ENCODE measurements at regions not wholly inside any gene's neighbourhood (a gene's known extent, or its start where the extent isn't known, plus 50 kb on each side); places are given as distances from the start of the nearest gene placed in this dataset.

DNA sequence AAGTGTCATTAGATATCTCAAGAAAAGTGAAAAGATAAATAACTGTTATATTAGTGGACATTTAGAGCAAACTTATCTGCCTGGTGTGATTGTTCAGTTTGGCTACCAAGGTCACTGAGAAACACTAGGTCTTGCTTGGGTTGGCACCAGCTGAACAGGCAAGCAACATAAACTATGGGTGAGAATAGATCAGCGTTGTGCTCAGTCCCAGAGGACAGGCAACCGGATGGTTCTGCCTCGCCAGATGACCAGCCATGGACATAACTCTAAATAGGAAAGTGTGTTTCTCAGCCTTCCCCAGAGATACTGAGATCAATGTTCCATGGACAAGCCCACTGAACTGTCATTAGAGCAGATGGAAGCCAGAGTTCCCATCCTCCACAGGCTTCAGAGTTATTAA lies 203.4 kb upstream of the VRK2 start:
- no peak for TF ChIP-seq CTCF (IDR thresholded peaks at IDR 0.05; ENCODE audit: low read length, missing control alignments)
- H3K4me3 ChIP-seq (replicated peaks; ENCODE audit: low read depth, low read length): no peak overlapping the region
- DNase-seq (ENCODE audit: low read depth): no peak

DNA sequence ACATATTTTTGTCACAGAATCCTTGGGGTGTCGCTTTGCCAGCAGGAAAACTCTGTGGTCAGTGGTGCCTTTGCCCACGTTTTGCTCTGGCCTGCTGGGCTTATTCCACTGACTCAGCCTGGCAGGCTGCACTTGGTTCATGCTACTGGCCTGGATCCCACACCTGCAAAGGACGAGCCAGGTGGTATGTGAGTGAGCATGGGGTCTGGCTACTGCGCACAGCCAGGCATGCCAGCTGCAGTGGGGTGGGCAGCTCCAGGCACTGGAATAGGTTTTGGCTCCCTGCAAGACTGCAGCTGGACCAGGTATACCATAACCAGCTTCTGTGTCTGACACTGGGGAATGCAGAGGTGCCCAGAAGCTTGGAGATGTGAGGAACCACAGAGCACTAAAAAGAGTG lies 197.9 kb upstream of the VRK2 start:
- H3K4me3 ChIP-seq (replicated peaks; ENCODE audit: low read depth, low read length): no peak overlapping the region
- no peak for DNase-seq (ENCODE audit: low read depth)
- no peak for TF ChIP-seq CTCF (IDR thresholded peaks at IDR 0.05; ENCODE audit: low read length, missing control alignments)

GRCh38 chr2:57849843-57850242 lies 196.8 kb upstream of the VRK2 start:
- H3K4me3 ChIP-seq (replicated peaks; ENCODE audit: low read depth, low read length): no peak overlapping the region
- no peak for TF ChIP-seq CTCF (IDR thresholded peaks at IDR 0.05; ENCODE audit: low read length, missing control alignments)
- no peak for DNase-seq (ENCODE audit: low read depth)

- no peak for DNase-seq (ENCODE audit: low read depth)
- no peak for TF ChIP-seq CTCF (IDR thresholded peaks at IDR 0.05; ENCODE audit: low read length, missing control alignments)
- no peak overlapping the region for H3K4me3 ChIP-seq (replicated peaks; ENCODE audit: low read depth, low read length)
These were observed 196.0 kb upstream of the VRK2 start for GRCh38 chr2:57850415-57851130.

GRCh38 chr2:57855212-57855611 lies 191.4 kb upstream of the VRK2 start:
- no peak for TF ChIP-seq CTCF (IDR thresholded peaks at IDR 0.05; ENCODE audit: low read length, missing control alignments)
- H3K4me3 ChIP-seq (replicated peaks; ENCODE audit: low read depth, low read length): no peak overlapping the region

GRCh38 chr2:57859755-57860154 lies 186.9 kb upstream of the VRK2 start:
- TF ChIP-seq CTCF (IDR thresholded peaks at IDR 0.05; ENCODE audit: low read length, missing control alignments): no peak
- no peak for DNase-seq (ENCODE audit: low read depth)
- H3K4me3 ChIP-seq (replicated peaks; ENCODE audit: low read depth, low read length): no peak overlapping the region

More at GRCh38 chr2:57855212-57855611, 191.4 kb upstream of the VRK2 start:
- DNase-seq (ENCODE audit: low read depth): no peak

GRCh38 chr2:57862153-57862552 lies 184.5 kb upstream of the VRK2 start:
- DNase-seq (ENCODE audit: low read depth): no peak
- TF ChIP-seq CTCF (IDR thresholded peaks at IDR 0.05; ENCODE audit: low read length, missing control alignments): no peak

More at GRCh38 chr2:57862153-57862552, 184.5 kb upstream of the VRK2 start:
- H3K4me3 ChIP-seq (replicated peaks; ENCODE audit: low read depth, low read length): no peak overlapping the region

All from fibroblast of pulmonary artery (primary cell).